Left lung (tissue), 4 donors: ENCODE measurements at regions not wholly inside any gene's neighbourhood (a gene's known extent, or its start where the extent isn't known, plus 50 kb on each side); places are given as distances from the start of the nearest gene placed in this dataset.

Experiments
- ATAC-seq: fragments of 200-7000 bp; cut with Tn5 transposase; one replicate; pipeline ENCODE4 v1.9.1; 2020; ENCODE audit warnings: moderate library complexity
- DNase-seq, 4 donors: peaks; one replicate each; pipeline ENCODE4 v3.0.0-alpha.2; 2013 to 2020
- H3K27ac ChIP-seq, 2 donors: fragments of 200-600 bp; sonication (generic) in 1 of 2; one replicate each; pipeline versions ENCODE4 v1.5.0 to v1.8.0; 2020 to 2021
- H3K27me3 ChIP-seq, 2 donors: fragments of 200-600 bp; sonication (generic) in 1 of 2; one replicate each; pipeline versions ENCODE4 v1.5.0 to v1.8.0; 2020 to 2021
- H3K36me3 ChIP-seq, 2 donors: fragments of 200-600 bp; sonication (generic) in 1 of 2; one replicate each; pipeline versions ENCODE4 v1.5.0 to v1.8.0; 2020 to 2021
- H3K4me1 ChIP-seq, 2 donors: fragments of 200-600 bp; one replicate each; pipeline ENCODE4 v1.8.0; 2021
- H3K4me3 ChIP-seq, 2 donors: fragments of 200-600 bp; sonication (generic) in 1 of 2; one replicate each; pipeline versions ENCODE4 v1.5.0 to v1.8.0; 2020 to 2021; ENCODE audit warnings: mild to moderate bottlenecking in 1 of 2
- H3K9me3 ChIP-seq, 2 donors: fragments of 200-600 bp; sonication (generic) in 1 of 2; one replicate each; pipeline versions ENCODE4 v1.5.0 to v1.8.0; 2020 to 2021
- intact Hi-C, 2 donors: fragments of 100-400 bp; cut with DNase I; formaldehyde crosslinking; loops; one replicate each; pipeline versions ENCODE4 v1.11.2 to v1.14.2; 2022
- TF ChIP-seq, protein P1 (sequence below), 2 donors: fragments of 200-600 bp; sonication (generic) in 1 of 2; IDR thresholded peaks; one replicate each; pipeline versions ENCODE4 v1.5.0 to v1.8.0; 2021; ENCODE audit warnings: antibody characterized with exemption in 2 of 2
- donor health status: DM: no; HTN: yes; CAD: no.
- donor health status: DM: no; HTN: no; CAD: no.

DNA sequence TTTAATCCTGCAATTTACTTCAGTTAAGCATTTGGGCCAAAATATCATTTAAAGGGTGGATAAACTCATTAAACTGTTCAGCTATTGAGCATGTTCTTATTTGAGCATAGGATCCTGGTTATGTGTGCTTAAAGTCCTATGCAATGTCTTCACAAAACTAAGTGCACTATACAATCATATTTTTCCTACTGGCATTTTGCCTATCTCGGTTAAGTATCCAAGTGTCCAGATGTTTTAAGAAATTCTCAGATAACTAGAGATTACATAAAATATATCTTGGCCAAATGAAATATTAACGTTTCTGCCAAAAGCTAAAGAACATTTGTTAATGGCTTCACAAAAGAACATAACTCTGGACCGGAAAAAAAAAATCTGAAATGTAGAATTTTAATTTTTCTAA is 250.8 kb upstream of the LRFN5 start:
- no peaks in the 10 kb centered on the region for H3K9me3 ChIP-seq
- H3K4me1 ChIP-seq = no peaks in the 10 kb centered on the region
- no peaks in the 10 kb centered on the region for H3K27me3 ChIP-seq
- TF ChIP-seq, protein P1, sequence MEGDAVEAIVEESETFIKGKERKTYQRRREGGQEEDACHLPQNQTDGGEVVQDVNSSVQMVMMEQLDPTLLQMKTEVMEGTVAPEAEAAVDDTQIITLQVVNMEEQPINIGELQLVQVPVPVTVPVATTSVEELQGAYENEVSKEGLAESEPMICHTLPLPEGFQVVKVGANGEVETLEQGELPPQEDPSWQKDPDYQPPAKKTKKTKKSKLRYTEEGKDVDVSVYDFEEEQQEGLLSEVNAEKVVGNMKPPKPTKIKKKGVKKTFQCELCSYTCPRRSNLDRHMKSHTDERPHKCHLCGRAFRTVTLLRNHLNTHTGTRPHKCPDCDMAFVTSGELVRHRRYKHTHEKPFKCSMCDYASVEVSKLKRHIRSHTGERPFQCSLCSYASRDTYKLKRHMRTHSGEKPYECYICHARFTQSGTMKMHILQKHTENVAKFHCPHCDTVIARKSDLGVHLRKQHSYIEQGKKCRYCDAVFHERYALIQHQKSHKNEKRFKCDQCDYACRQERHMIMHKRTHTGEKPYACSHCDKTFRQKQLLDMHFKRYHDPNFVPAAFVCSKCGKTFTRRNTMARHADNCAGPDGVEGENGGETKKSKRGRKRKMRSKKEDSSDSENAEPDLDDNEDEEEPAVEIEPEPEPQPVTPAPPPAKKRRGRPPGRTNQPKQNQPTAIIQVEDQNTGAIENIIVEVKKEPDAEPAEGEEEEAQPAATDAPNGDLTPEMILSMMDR (IDR thresholded peaks at IDR 0.05) = no peak
- H3K4me3 ChIP-seq = no peak overlapping the region
- H3K36me3 ChIP-seq = no peaks in the 10 kb centered on the region
- H3K27ac ChIP-seq = no peak overlapping the region
- intact Hi-C loops = no loop called here
- DNase-seq (peak in 2 of 4 donors; percentile 15 to 33), ATAC-seq (no peak)

DNA sequence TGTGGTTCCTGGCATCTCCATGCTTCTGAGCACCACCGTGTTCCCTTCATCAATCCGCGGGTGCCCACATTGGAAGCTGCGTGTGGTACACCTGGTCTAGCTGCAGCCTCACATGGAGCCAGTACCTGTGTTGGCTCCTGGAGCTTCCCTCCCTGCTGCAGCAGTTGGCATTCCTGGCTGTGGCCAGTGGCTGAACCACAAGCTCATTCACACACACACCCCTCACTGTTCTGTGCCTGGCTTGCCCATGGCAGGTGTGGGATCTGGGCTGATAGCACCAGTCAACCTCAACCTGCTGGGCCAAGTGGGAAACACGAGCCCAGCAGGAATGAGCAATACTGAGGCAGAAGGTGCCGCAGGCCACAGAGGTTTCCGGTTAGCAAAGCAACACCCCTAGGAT is 256.2 kb upstream of the LRFN5 start:
- Histone ChIP-seq H3K27me3 (no peaks in the 10 kb centered on the region), H3K4me1 (no peaks in the 10 kb centered on the region), H3K9me3 (no peaks in the 10 kb centered on the region), H3K4me3 (no peak overlapping the region), H3K27ac (no peak overlapping the region), H3K36me3 (no peaks in the 10 kb centered on the region)
- peak in 1 of 4 donors; percentile 27 for DNase-seq
- ATAC-seq = no peak
- intact Hi-C loops = no loop called here
- TF ChIP-seq, protein P1 (IDR thresholded peaks at IDR 0.05) = no peak

DNA sequence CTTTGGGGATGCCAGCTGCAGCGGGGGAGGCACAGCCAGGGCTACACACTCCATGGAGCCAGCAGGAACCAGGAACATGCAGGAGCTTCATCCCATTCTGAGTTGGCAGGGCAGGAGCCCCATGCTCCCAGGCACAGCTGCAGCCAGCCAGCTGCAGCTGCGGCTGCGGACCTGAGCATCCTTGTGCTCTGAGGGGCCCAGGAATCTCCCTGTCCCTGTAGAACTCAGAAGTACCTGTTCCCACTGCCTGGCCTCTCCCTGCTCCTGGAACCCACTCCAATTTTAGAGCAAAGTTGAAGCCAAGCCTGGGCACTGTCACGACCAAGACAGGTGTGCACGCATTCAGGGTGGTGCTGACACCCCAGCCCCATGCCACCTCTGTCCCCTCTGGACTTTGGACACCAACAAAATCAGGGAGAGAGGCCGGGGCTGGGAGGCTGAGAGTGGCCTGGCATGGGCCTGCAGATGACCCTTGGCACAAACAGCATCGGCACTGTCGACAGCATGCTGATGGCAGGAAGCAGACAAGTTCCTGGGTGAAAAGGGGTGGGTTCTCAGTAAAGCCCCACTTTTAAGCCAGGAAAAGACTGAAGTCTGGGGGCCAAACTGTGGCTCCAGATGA is 257.3 kb upstream of the LRFN5 start:
- Histone ChIP-seq H3K27ac (no peak overlapping the region), H3K4me1 (no peaks in the 10 kb centered on the region), H3K4me3 (no peak overlapping the region), H3K9me3 (no peaks in the 10 kb centered on the region), H3K36me3 (no peaks in the 10 kb centered on the region), H3K27me3 (no peaks in the 10 kb centered on the region)
- DNase-seq (peak in 1 of 4 donors; percentile 41), ATAC-seq (no peak)
- intact Hi-C loops = no loop called here
- TF ChIP-seq, protein P1 (IDR thresholded peaks at IDR 0.05) = no peak

DNA sequence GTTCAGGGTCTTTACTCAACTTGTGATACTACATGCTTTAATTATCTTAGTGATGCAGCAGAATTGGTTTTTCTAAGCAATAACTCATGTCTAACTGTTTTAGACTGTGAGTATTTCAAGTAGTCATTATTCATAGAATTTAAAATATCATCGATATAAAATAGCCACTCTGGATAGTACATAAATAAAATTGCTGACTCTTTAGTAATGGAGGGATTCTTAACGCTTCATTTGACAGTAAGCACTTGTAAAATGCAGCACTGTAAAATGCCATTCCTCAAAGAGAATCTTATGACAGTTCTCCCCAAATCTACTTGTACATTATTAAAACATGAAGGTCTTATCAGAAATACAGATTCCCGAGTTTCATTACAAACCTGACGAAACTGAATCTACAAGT is 262.8 kb upstream of the LRFN5 start:
- intact Hi-C loops = no loop called here
- Histone ChIP-seq H3K4me1 (no peaks in the 10 kb centered on the region), H3K27me3 (no peaks in the 10 kb centered on the region), H3K9me3 (no peaks in the 10 kb centered on the region), H3K27ac (no peak overlapping the region), H3K4me3 (no peak overlapping the region), H3K36me3 (no peaks in the 10 kb centered on the region)
- TF ChIP-seq, protein P1 (IDR thresholded peaks at IDR 0.05) = no peak
- no peak for ATAC-seq
- no peak for DNase-seq

DNA sequence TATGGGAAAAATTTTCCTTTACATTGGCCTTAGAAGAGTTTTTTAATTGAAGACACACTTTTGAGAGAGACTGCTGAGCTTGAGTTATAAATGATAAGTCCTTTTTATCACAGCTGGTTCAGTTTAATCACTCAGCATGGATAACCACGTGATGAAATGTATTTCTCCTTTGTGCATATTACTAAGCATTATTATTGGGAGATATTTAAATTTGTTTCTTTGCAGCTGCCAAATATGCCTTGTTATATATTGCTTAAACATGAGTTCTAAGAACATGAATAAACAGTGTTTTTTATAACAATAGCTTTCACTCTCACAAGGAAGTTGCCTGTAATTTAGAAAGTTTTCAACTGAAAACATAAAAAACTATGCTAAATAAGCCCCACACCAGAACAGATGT is 293.5 kb upstream of the LRFN5 start:
- H3K27ac ChIP-seq = no peak overlapping the region
- H3K27me3 ChIP-seq = no peaks in the 10 kb centered on the region
- no peaks in the 10 kb centered on the region for H3K9me3 ChIP-seq
- peak in 2 of 4 donors; percentile 1 to 10 for DNase-seq
- intact Hi-C loops = no loop called here
- ATAC-seq = no peak
- no peaks in the 10 kb centered on the region for H3K4me1 ChIP-seq
- H3K36me3 ChIP-seq = no peaks in the 10 kb centered on the region
- H3K4me3 ChIP-seq = no peak overlapping the region
- TF ChIP-seq, protein P1 (IDR thresholded peaks at IDR 0.05) = no peak
